Fibroblast of mammary gland (primary cell): ENCODE measurements at regions not wholly inside any gene's neighbourhood (a gene's known extent, or its start where the extent isn't known, plus 50 kb on each side); places are given as distances from the start of the nearest gene placed in this dataset.

Source experiments
- DNase-seq: peaks from one replicate; pipeline ENCODE4 v3.0.0-alpha.2; 2010; ENCODE audit warnings: low read depth
- H3K4me3 ChIP-seq: 2 replicates; pipeline ENCODE4 v1.5.1; 2011; ENCODE audit warnings: low read depth, mild to moderate bottlenecking, low read length, moderate library complexity; ENCODE audit not compliant: control insufficient read depth
- TF ChIP-seq, protein P1 (sequence below): conservative IDR thresholded peaks from 2 replicates; pipeline ENCODE4 v1.5.1; 2011; ENCODE audit warnings: low read depth, low read length, inconsistent platforms; ENCODE audit not compliant: control insufficient read depth, insufficient read depth

DNA sequence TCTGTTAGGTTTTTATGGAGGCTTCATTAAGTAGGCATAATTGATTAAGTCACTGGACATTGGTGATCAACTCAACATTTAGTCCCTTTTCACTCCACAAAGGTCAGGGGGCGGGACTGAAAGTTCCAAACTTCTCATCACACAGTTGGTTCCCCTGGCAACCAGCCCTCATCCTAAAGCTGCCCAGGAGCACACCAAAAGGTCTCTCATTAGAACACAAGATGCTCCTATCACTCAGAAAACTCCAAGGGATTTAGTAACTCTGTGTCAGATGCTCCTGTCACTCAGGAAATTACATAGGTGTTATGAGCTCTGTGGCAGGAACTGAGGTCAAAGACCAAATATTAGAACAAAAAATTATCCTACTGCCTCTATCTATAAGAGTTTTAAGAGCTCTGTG lies 321.5 kb downstream of the OTOL1 start:
- DNase-seq = no peak
- H3K4me3 ChIP-seq = no peak overlapping the region
- TF ChIP-seq, protein P1, sequence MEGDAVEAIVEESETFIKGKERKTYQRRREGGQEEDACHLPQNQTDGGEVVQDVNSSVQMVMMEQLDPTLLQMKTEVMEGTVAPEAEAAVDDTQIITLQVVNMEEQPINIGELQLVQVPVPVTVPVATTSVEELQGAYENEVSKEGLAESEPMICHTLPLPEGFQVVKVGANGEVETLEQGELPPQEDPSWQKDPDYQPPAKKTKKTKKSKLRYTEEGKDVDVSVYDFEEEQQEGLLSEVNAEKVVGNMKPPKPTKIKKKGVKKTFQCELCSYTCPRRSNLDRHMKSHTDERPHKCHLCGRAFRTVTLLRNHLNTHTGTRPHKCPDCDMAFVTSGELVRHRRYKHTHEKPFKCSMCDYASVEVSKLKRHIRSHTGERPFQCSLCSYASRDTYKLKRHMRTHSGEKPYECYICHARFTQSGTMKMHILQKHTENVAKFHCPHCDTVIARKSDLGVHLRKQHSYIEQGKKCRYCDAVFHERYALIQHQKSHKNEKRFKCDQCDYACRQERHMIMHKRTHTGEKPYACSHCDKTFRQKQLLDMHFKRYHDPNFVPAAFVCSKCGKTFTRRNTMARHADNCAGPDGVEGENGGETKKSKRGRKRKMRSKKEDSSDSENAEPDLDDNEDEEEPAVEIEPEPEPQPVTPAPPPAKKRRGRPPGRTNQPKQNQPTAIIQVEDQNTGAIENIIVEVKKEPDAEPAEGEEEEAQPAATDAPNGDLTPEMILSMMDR = no peak

DNA sequence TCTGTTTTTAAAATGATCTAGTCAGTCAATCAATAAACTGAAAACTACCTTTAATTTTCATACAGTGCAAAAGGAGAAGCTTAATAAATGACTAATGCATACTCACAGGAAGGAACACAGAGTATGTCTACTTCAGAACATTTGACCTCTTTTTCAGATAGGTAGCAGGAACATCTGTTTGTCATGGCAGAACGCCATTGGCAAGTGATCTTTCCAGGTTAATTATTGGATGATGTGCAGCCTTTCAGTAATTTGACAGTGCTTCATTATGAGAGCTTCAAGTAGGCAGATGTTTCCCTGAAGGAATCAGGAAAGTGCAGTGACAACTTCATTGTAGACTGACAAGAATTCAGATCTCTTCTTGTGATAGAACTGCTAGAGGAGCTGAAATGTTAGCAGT lies 325.0 kb downstream of the OTOL1 start:
- no peak overlapping the region for H3K4me3 ChIP-seq
- TF ChIP-seq, protein P1 = no peak
- DNase-seq = peak; percentile 1

DNA sequence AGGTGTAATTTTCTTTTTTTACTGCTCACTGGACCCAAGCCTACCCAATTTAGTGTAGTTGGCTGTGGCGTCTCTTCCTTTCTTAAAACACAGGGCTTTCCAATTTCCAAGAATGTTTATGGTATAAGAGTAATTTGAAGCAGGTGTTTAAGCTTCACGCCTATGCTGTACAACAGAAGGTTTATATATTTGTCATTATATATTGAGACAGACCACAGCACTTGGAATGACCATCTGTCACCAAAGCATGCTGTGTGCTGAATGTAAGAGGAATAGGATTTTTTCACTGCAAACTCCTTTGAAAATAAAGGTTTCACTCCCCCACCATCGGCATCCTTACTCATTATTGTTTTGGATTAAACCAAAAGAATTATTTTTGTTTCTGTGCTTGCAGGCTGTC lies 325.7 kb downstream of the OTOL1 start:
- TF ChIP-seq, protein P1 = no peak
- DNase-seq = no peak
- no peak overlapping the region for H3K4me3 ChIP-seq

DNA sequence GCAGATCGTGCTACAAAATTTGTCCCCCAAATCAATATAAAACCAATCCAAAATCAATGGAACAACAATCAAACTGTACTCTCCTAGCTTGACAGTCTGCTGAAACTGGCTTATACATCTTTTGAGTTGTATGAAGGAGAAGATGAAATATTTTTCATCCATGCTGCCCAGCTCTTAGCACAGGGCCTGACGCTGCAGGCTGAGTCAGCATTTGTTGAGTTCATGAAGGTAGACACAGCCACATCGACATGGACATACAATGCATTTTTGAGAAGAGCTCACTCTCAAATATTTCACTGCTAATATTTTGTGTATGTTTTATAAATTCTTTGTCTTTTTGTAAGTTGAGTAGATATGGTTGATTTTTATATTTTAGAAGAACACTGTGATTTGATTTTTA lies 327.3 kb downstream of the OTOL1 start:
- no peak for DNase-seq
- TF ChIP-seq, protein P1 = no peak
- no peak overlapping the region for H3K4me3 ChIP-seq

DNA sequence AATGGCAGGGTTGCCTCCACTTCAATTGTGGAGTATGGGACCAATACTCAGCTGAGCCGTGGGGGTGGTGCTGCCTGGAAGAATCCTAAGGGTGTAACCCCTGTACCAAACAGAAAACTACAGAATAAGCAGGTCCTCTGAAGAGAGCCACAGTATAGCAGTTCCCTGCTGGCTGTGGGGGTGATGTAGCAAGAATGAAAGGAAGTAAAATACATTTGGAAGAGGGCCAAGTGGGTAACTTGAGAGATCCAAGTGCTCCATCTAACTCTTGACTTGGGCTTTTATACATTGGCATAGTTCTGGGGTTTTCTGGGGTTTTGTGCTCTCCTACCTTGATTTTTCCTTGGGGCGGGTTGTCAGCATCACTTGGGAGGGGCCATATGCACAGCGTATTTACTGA lies 341.4 kb downstream of the OTOL1 start:
- TF ChIP-seq, protein P1 = no peak
- no peak for DNase-seq
- H3K4me3 ChIP-seq = no peak overlapping the region

DNA sequence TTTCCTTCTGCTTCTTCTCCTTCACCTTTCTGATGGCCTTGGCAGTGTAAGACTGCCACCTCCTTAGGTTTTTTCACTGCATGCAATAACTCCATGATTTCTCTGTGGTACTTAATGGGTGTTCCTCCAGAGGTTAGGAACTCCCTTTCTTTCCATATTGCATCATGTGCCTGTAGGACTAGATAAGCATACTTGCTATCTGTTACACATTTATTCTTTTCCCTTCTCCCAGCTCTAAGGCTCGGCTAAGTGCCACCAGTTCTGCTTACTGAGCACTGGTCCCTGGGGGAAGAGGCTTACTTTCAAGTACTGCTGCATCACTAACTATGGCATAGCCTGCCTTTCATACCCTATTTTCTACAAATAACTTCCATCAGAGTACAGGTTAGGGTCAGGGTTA lies 351.8 kb downstream of the OTOL1 start:
- no peak for DNase-seq
- no peak overlapping the region for H3K4me3 ChIP-seq
- TF ChIP-seq, protein P1 = no peak

DNA sequence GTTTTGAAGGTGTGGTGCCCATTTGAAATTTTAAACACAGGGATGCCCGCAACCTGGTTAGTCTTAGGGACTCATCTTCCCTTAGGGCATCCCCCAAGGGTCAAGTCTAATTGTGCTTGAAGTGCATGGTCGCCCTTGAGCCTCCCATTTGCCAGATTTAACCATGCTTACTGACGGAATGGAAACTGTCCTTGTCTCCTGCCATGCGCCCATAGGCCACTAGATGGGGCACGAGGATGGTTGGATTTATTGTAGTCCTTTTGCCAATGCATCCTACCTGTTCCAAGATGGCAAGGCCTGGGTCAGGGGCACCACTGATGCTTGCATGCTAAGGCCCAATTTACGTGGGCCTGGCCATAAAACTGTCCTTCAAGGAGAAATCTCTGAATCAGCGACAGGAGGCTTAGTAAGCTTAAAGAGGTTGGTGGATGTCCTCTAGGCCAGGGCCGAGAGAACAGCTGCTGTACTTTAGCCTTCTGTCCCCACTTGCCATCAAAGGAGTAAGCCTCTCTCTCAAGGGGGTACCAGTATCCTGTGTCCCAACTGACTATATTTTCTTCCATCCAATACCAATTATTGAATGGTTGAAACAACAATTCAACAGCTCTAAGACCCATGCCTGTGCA lies 355.4 kb downstream of the OTOL1 start:
- no peak overlapping the region for H3K4me3 ChIP-seq
- TF ChIP-seq, protein P1 = peak; percentile 86
- DNase-seq = peak; percentile 59
